ENCODE measurements at regions not wholly inside any gene's neighbourhood (a gene's known extent, or its start where the extent isn't known, plus 50 kb on each side); places are given as distances from the start of the nearest gene placed in this dataset.

DNA sequence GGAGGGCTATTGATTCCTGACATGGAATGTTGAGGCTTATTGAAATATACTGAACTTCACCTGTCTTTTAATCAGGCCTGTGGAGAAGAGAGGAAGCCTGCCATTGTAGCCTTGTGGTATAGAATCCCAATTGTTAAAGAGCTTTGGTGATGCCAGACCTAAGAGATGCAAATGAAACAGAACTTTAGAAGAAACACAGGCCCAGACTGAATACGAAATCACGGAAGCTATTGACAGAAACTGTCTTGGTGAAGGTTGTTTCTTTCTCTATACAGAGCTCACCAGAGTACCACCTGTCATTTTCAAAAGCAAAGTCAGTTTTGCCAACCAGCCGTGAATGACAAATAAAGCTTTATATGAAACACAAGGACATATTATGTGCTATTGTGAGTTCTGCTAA lies 660.3 kb downstream of the ISL1 start:
- ChIA-PET SMC1A (ENCODE audit: uncharacterized antibody, unreplicated experiment) (interaction anchor here (0.7 to 1.2 kb wide), 3 partner anchors 13 to 193 kb away, joined by 3 read pairs; no protein-coding TSS in a partner anchor), RAD21 (ENCODE audit: unreplicated experiment) (no interaction called here), CTCF (no interaction called here), POLR2A (no interaction called here)
- Histone ChIP-seq H3K4me1 (ENCODE audit: control insufficient read depth, insufficient read depth, low read length) (no peaks in the 10 kb centered on the region), H3K27me3 (replicated peaks in 1 of 2; ENCODE audit: control insufficient read depth in 2 of 2, insufficient read depth in 2 of 2, low read length in 1 of 2) (no peaks in the 10 kb centered on the region), H3K27ac (ENCODE audit: control insufficient read depth, insufficient read depth) (no peak overlapping the region), H3K36me3 (ENCODE audit: control insufficient read depth in 2 of 2, insufficient read depth in 2 of 2, low read length in 1 of 2) (no peaks in the 10 kb centered on the region), H3K9me3 (replicated peaks; ENCODE audit: control insufficient read depth, insufficient read depth, low read length) (no peaks in the 10 kb centered on the region), H3K4me2 (ENCODE audit: control insufficient read depth, insufficient read depth) (no peak overlapping the region), H3K4me3 (no peak overlapping the region), H3K79me2 (ENCODE audit: control insufficient read depth, insufficient read depth, low read length) (no peaks in the 10 kb centered on the region), H2AFZ (ENCODE audit: control insufficient read depth, low read depth, low read length) (no peak overlapping the region), H4K20me1 (ENCODE audit: control insufficient read depth, insufficient read depth) (no peaks in the 10 kb centered on the region), H3K9ac (ENCODE audit: control insufficient read depth, insufficient read depth, low read length) (no peak overlapping the region)
- intact Hi-C loops (cut with micrococcal nuclease; ENCODE audit: unreplicated experiment) (no loop called here), in situ Hi-C loops (cut with MboI) (no loop called here)
- no peak for ATAC-seq
- no TSS peak for BruUV-seq (replicated peaks)
- TF ChIP-seq MTA2 (IDR thresholded peaks at IDR 0.05; ENCODE audit: low read depth), result no peak
- TF ChIP-seq, protein P1, sequence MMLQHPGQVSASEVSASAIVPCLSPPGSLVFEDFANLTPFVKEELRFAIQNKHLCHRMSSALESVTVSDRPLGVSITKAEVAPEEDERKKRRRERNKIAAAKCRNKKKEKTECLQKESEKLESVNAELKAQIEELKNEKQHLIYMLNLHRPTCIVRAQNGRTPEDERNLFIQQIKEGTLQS (IDR thresholded peaks at IDR 0.05; ENCODE audit: borderline replicate concordance, extremely low read depth, low read depth, low read length), result no peak
- TF ChIP-seq, protein P2, sequence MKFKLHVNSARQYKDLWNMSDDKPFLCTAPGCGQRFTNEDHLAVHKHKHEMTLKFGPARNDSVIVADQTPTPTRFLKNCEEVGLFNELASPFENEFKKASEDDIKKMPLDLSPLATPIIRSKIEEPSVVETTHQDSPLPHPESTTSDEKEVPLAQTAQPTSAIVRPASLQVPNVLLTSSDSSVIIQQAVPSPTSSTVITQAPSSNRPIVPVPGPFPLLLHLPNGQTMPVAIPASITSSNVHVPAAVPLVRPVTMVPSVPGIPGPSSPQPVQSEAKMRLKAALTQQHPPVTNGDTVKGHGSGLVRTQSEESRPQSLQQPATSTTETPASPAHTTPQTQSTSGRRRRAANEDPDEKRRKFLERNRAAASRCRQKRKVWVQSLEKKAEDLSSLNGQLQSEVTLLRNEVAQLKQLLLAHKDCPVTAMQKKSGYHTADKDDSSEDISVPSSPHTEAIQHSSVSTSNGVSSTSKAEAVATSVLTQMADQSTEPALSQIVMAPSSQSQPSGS (IDR thresholded peaks at IDR 0.05; ENCODE audit: low read length), result no peak
- no peak for TF ChIP-seq JUND (IDR thresholded peaks at IDR 0.05; ENCODE audit: low read depth, low read length)
- TF ChIP-seq, protein P3, sequence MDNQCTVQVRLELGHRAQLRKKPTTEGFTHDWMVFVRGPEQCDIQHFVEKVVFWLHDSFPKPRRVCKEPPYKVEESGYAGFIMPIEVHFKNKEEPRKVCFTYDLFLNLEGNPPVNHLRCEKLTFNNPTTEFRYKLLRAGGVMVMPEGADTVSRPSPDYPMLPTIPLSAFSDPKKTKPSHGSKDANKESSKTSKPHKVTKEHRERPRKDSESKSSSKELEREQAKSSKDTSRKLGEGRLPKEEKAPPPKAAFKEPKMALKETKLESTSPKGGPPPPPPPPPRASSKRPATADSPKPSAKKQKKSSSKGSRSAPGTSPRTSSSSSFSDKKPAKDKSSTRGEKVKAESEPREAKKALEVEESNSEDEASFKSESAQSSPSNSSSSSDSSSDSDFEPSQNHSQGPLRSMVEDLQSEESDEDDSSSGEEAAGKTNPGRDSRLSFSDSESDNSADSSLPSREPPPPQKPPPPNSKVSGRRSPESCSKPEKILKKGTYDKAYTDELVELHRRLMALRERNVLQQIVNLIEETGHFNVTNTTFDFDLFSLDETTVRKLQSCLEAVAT (IDR thresholded peaks at IDR 0.05), result no peak
- TF ChIP-seq MEF2B (IDR thresholded peaks at IDR 0.05; ENCODE audit: partially characterized antibody, poor library complexity, severe bottlenecking), result no peak
- TF ChIP-seq ESRRA (IDR thresholded peaks at IDR 0.05; ENCODE audit: low read length), result no peak
- TF ChIP-seq IRF4 (IDR thresholded peaks at IDR 0.05; ENCODE audit: low read depth, low read length), result no peak
- TF ChIP-seq, protein P4, sequence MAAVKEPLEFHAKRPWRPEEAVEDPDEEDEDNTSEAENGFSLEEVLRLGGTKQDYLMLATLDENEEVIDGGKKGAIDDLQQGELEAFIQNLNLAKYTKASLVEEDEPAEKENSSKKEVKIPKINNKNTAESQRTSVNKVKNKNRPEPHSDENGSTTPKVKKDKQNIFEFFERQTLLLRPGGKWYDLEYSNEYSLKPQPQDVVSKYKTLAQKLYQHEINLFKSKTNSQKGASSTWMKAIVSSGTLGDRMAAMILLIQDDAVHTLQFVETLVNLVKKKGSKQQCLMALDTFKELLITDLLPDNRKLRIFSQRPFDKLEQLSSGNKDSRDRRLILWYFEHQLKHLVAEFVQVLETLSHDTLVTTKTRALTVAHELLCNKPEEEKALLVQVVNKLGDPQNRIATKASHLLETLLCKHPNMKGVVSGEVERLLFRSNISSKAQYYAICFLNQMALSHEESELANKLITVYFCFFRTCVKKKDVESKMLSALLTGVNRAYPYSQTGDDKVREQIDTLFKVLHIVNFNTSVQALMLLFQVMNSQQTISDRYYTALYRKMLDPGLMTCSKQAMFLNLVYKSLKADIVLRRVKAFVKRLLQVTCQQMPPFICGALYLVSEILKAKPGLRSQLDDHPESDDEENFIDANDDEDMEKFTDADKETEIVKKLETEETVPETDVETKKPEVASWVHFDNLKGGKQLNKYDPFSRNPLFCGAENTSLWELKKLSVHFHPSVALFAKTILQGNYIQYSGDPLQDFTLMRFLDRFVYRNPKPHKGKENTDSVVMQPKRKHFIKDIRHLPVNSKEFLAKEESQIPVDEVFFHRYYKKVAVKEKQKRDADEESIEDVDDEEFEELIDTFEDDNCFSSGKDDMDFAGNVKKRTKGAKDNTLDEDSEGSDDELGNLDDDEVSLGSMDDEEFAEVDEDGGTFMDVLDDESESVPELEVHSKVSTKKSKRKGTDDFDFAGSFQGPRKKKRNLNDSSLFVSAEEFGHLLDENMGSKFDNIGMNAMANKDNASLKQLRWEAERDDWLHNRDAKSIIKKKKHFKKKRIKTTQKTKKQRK (IDR thresholded peaks at IDR 0.05; ENCODE audit: low read depth, low read length), result no peak
- no peak for FAIRE-seq
- WGBS (ENCODE audit: insufficient coverage, insufficient replicate concordance, low lambda C conversion rate, missing lambda C conversion rate), result 12% methylated on average over 3 of the region's 3 CpGs
- no peak for DNase-seq (ENCODE audit: low read depth, low spot score)

Measured in GM12878 (cell line).